ENCODE measurements at regions not wholly inside any gene's neighbourhood (a gene's known extent, or its start where the extent isn't known, plus 50 kb on each side); places are given as distances from the start of the nearest gene placed in this dataset.
A peak's percentile ranks its signal among the peaks of the same experiment; 100 is the strongest.

- peak; percentile 38 for TF ChIP-seq CTCF (IDR thresholded peaks at IDR 0.05; ENCODE audit: low read depth, low read length, missing control alignments)
- no peak for DNase-seq (ENCODE audit: low read depth)
- H3K4me3 ChIP-seq (ENCODE audit: low read depth, low read length), result no peak overlapping the region
- in situ Hi-C loops (cut with HindIII; ENCODE audit: low sequenced_read_pairs), result no loop called here
These were observed 941.2 kb upstream of the TENM3 start for GRCh38 chr4:181301735-181302710.

DNA sequence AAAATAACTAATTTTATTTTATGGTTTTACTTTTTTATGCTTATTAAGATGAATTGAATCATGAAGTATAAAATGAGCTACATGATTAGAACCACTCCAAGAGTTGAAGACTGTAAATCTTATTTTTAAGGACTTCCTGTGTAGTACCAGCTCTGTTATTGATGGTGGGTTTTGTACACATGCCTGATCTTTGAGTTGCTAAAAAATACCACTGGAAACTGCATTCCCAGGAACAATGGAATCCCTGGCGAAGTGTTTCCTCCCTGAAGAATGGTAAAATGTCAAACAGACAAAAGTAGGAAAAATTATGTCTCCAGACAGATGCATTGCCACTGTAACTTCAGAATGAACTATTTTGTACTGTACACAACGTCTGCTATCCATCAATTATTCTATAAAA, 935.4 kb upstream of the TENM3 start:
- in situ Hi-C loops (cut with HindIII; ENCODE audit: low sequenced_read_pairs), result no loop called here
- no peak for TF ChIP-seq CTCF (IDR thresholded peaks at IDR 0.05; ENCODE audit: low read depth, low read length, missing control alignments)

DNA sequence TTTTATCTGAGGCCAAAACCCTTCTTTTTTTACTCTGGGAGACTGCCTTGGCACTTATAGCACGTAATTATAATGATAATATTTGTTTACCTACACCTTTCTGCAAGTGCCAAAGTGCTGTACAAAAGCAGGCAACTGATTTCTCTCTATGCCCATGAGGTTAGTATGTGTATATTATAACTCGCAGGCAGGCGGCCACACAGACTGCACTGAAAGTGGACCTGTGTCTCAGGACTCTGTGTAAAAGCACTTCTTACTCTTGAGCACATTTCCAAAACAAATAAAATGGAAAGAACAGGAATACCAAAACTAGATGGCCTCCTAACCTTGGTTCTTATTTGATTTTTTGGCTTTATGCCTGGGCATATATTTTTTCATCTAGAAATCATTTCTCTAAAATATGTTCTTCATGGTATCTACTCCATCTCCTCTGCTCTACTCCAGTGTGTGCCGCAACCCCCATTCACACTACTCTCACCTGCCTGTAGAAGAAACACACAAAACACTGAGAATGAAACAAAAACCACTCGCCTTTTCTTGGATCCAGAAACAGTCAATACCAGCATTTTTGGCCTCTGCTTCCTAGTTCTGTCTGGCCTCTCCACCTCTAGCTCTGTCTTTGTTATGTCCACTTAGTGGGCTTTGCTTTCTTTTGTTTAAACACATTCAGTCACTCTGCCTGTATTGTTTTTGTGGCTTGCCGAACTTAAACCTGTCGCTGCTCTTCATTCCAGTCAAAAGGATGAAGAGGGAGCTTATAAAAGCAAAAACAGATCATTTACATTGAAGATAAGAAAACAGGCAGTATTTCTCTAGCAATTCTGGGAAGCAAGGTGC, 934.5 kb upstream of the TENM3 start:
- no peak for TF ChIP-seq CTCF (IDR thresholded peaks at IDR 0.05; ENCODE audit: low read depth, low read length, missing control alignments)
- no peak for DNase-seq (ENCODE audit: low read depth)
- no peak overlapping the region for H3K4me3 ChIP-seq (ENCODE audit: low read depth, low read length)
- in situ Hi-C loops (cut with HindIII; ENCODE audit: low sequenced_read_pairs), result no loop called here

More for the DNA sequence above, 935.4 kb upstream of the TENM3 start:
- H3K4me3 ChIP-seq (ENCODE audit: low read depth, low read length), result no peak overlapping the region
- DNase-seq (ENCODE audit: low read depth), result no peak

GRCh38 chr4:181312066-181312465, 931.1 kb upstream of the TENM3 start:
- TF ChIP-seq CTCF (IDR thresholded peaks at IDR 0.05; ENCODE audit: low read depth, low read length, missing control alignments), result no peak
- in situ Hi-C loops (cut with HindIII; ENCODE audit: low sequenced_read_pairs), result no loop called here
- DNase-seq (ENCODE audit: low read depth), result no peak
- no peak overlapping the region for H3K4me3 ChIP-seq (ENCODE audit: low read depth, low read length)

DNA sequence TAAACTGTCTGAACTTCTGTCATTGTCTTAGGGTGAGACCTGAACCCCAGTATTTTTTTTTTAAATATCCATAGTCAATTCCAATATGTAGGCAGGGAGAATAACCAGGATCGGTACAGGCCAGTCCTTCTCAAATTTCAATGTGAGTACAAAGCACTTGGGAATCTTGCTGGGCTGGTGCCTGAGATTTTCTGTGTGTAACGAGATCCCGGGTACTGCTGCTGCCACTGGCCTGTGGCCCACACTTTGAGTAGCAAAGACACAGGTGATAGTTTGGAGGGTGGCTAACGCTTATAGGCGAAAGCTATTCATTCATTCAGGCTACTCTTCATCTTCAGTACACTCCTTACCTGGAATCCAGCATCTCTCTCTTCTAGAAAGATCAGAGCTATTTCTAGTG, 923.6 kb upstream of the TENM3 start:
- in situ Hi-C loops (cut with HindIII; ENCODE audit: low sequenced_read_pairs), result no loop called here
- TF ChIP-seq CTCF (IDR thresholded peaks at IDR 0.05; ENCODE audit: low read depth, low read length, missing control alignments), result no peak
- no peak overlapping the region for H3K4me3 ChIP-seq (ENCODE audit: low read depth, low read length)
- no peak for DNase-seq (ENCODE audit: low read depth)

GRCh38 chr4:181323061-181323460, 920.1 kb upstream of the TENM3 start:
- no peak overlapping the region for H3K4me3 ChIP-seq (ENCODE audit: low read depth, low read length)
- in situ Hi-C loops (cut with HindIII; ENCODE audit: low sequenced_read_pairs), result no loop called here
- TF ChIP-seq CTCF (IDR thresholded peaks at IDR 0.05; ENCODE audit: low read depth, low read length, missing control alignments), result no peak
- DNase-seq (ENCODE audit: low read depth), result no peak

Data from astrocyte of the cerebellum (primary cell).